ENCODE measurements at regions not wholly inside any gene's neighbourhood (a gene's known extent, or its start where the extent isn't known, plus 50 kb on each side); places are given as distances from the start of the nearest gene placed in this dataset.

- Histone ChIP-seq H3K36me3 (no peaks in the 10 kb centered on the region), H3K4me3 (ENCODE audit: low read depth, low read length) (no peak overlapping the region), H3K9me3 (ENCODE audit: severe bottlenecking) (no peaks in the 10 kb centered on the region), H3K27me3 (ENCODE audit: insufficient read depth, low read depth, severe bottlenecking) (no peaks in the 10 kb centered on the region), H3K27ac (no peak overlapping the region)
- no peak for TF ChIP-seq CTCF (IDR thresholded peaks at IDR 0.05; ENCODE audit: low read depth, low read length)
- DNase-seq, result no peak
Observed at GRCh38 chr4:38357546-38357945, 306.5 kb upstream of the KLF3 start.

- H3K27ac ChIP-seq, result no peak overlapping the region
- H3K9me3 ChIP-seq (ENCODE audit: severe bottlenecking), result no peaks in the 10 kb centered on the region
- no peak for TF ChIP-seq CTCF (IDR thresholded peaks at IDR 0.05; ENCODE audit: low read depth, low read length)
- H3K36me3 ChIP-seq, result no peaks in the 10 kb centered on the region
- no peaks in the 10 kb centered on the region for H3K27me3 ChIP-seq (ENCODE audit: insufficient read depth, low read depth, severe bottlenecking)
- no peak overlapping the region for H3K4me3 ChIP-seq (ENCODE audit: low read depth, low read length)
- no peak for DNase-seq
Observed at GRCh38 chr4:38359113-38359512, 304.9 kb upstream of the KLF3 start.

GRCh38 chr4:38360201-38360600 is 303.8 kb upstream of the KLF3 start:
- TF ChIP-seq CTCF (IDR thresholded peaks at IDR 0.05; ENCODE audit: low read depth, low read length), result no peak
- Histone ChIP-seq H3K9me3 (ENCODE audit: severe bottlenecking) (no peaks in the 10 kb centered on the region), H3K27ac (no peak overlapping the region), H3K36me3 (no peaks in the 10 kb centered on the region), H3K4me3 (ENCODE audit: low read depth, low read length) (no peak overlapping the region), H3K27me3 (ENCODE audit: insufficient read depth, low read depth, severe bottlenecking) (no peaks in the 10 kb centered on the region)
- no peak for DNase-seq

GRCh38 chr4:38364383-38364963 is 299.5 kb upstream of the KLF3 start:
- no peak for TF ChIP-seq CTCF (IDR thresholded peaks at IDR 0.05; ENCODE audit: low read depth, low read length)
- Histone ChIP-seq H3K9me3 (ENCODE audit: severe bottlenecking) (no peaks in the 10 kb centered on the region), H3K27ac (no peak overlapping the region), H3K4me3 (ENCODE audit: low read depth, low read length) (no peak overlapping the region), H3K36me3 (no peaks in the 10 kb centered on the region), H3K27me3 (ENCODE audit: insufficient read depth, low read depth, severe bottlenecking) (no peaks in the 10 kb centered on the region)
- no peak for DNase-seq

- Histone ChIP-seq H3K27ac (no peak overlapping the region), H3K9me3 (ENCODE audit: severe bottlenecking) (no peaks in the 10 kb centered on the region), H3K27me3 (ENCODE audit: insufficient read depth, low read depth, severe bottlenecking) (no peaks in the 10 kb centered on the region), H3K36me3 (no peaks in the 10 kb centered on the region), H3K4me3 (ENCODE audit: low read depth, low read length) (no peak overlapping the region)
- DNase-seq, result no peak
- no peak for TF ChIP-seq CTCF (IDR thresholded peaks at IDR 0.05; ENCODE audit: low read depth, low read length)
Observed at GRCh38 chr4:38365261-38365660, 298.7 kb upstream of the KLF3 start.

- Histone ChIP-seq H3K27me3 (ENCODE audit: insufficient read depth, low read depth, severe bottlenecking) (no peaks in the 10 kb centered on the region), H3K36me3 (no peaks in the 10 kb centered on the region), H3K9me3 (ENCODE audit: severe bottlenecking) (no peaks in the 10 kb centered on the region), H3K27ac (no peak overlapping the region), H3K4me3 (ENCODE audit: low read depth, low read length) (no peak overlapping the region)
- no peak for TF ChIP-seq CTCF (IDR thresholded peaks at IDR 0.05; ENCODE audit: low read depth, low read length)
- no peak for DNase-seq
Observed at GRCh38 chr4:38365748-38366310, 298.2 kb upstream of the KLF3 start.

All from WERI-Rb-1 (cell line).